GM21786 (cell line): ENCODE measurements at regions not wholly inside any gene's neighbourhood (a gene's known extent, or its start where the extent isn't known, plus 50 kb on each side); places are given as distances from the start of the nearest gene placed in this dataset.

Experiments
- ATAC-seq: cut with Tn5 transposase; IDR thresholded peaks from one replicate; pipeline ENCODE4 v1.9.1; 2021; ENCODE audit not compliant: unreplicated experiment

GRCh38 chr5:2459251-2459650 is 292.2 kb downstream of the IRX2 start:
- ATAC-seq, result no peak

- no peak for ATAC-seq
Measured at GRCh38 chr5:2455878-2456277, 295.6 kb downstream of the IRX2 start.

- no peak for ATAC-seq
Measured at GRCh38 chr5:2454876-2455275, 296.6 kb downstream of the IRX2 start.

DNA sequence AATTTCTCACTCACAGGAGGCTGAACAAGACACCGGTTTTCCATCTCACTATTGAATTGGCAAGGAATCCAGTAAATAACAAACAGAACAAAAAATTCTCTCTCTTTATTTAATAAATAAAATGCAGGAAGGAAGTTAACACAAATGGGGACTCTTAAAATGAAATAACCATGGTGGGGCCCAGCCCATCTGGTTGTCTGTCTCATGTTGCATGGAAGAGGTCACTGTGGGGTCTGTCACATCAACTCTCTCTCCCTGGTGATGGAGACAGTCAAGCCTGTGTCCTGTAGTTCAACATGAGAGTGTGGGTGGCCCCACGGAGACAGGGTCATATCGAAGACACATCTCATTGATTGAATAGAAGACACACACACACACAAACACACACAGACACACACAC is 297.7 kb downstream of the IRX2 start:
- no peak for ATAC-seq

DNA sequence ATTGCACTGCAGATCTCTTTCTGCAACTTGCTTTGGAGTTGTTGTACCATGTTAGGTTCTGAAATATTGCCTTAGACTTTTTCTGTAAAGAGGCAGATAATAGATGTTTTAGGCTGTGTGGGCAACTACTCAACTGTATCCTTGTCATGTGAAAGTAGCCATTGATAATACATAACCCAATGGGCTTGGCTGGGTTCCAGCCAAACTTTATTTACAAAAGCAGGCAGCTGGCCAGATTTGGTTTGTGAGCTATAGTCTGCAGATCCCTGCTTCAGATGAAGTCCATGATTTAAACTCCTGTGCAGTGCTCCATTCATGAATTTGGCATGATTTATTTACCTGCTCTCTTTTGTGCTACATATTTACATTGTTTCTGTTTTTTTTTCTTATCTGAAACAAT is 300.4 kb downstream of the IRX2 start:
- no peak for ATAC-seq

DNA sequence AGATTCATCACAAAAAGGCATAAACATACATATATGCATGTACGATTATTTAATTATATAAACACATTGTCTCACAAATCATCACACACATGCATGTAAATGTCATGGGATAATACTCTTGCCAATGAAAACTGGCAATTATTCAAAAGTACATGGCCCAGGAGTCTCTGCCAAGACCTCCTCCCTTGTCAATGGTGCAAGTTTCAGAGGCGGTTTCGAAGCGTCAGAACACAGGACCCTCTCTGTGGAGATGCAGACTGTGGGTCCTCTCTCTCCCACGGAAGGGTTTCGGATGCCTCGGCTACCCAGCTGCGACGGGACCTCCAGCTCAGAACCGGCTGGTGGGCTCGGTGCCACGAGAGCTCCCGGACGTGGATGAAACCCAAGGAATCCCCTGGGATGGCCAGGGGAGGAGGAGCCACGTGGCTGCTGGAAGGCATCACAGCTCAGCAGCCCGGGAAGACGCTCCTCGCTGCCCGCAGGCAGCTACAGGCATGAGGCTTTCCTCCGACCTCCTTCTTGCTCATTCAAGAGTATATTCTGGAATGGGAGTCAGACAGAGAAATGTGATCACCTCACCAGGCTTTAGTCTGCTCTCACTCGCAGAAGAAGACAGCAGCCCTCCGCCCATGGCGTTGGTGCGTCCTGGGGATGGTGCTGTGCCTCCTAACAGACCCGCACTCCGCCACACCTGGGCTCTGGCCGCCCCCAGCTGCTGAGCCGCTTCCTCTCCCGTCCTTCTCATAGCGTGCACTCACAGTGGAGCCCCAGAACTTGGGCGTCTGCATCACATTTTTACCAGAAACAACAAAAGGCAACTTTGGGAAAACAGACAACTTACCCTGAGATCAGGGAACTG is 308.8 kb downstream of the IRX2 start:
- no peak for ATAC-seq

DNA sequence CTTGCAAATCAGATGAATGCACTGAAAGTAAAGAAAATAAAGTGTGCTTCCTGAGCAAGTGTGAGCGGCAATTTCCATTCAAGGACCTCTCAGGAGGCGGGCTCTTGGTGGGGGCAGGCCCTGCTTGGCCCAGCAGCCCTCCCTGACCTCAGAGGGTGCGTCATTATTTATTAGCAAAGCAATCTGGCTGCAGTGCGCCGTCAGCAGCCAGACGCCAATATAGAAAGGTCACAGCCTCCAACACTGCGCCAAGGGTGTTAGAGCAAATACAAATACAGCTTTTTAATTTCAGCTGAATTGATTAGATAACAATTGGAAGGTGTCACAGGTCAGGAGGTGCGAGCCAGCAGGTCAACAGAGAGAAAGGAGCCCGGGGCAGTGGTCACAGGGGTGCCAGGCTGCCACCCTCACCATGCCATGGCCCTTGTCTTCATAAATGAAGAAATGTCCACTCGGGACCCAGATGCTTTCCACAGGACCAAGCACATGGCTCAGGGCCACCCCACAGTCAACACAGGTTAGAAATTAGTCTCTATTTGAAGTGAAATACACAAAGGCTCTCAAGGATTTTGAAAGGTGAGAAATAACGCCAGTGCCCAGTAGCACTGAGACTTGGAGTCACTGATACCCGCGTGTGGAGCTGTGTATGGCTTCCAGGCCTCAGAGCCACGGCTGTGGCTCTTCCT is 309.8 kb downstream of the IRX2 start:
- no peak for ATAC-seq

DNA sequence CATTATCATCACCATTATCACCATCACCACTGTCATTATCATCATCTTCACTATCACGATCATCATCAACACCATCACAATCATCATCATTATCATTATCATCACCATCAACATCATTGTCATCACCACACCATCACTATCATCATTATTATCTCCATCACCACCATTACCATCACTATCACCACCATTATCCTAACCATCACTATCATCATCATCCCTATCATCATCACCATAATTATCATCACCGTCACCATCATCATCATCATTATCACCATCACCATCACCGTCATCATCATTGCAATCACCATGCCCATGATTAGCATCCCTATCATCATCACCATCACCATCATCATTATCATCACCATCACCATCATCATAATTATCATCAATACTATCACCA is 311.9 kb downstream of the IRX2 start:
- no peak for ATAC-seq

DNA sequence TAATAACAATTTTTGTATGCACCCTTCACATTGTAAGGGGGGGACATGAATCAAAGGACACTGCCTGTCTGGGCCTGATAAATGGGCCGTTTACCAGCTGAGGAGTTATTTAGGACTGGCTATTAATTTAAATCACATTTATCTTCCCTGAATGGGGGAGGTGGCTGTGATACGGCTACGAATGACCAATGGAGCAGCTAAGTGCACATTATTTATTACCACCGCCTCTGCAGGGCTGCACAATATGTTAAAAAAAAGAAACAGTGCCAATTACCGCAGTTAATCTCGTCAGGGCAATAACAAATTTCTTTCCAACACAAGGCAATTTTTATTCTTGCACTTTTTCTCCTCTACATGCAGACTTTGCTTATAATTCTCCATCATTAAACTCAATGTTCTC is 318.4 kb downstream of the IRX2 start:
- no peak for ATAC-seq

GRCh38 chr5:2432076-2432920 is 319.2 kb downstream of the IRX2 start:
- ATAC-seq, result no peak

- no peak for ATAC-seq
Measured at GRCh38 chr5:2430606-2431005, 320.9 kb downstream of the IRX2 start.

GRCh38 chr5:2427983-2428382 is 323.5 kb downstream of the IRX2 start:
- no peak for ATAC-seq

DNA sequence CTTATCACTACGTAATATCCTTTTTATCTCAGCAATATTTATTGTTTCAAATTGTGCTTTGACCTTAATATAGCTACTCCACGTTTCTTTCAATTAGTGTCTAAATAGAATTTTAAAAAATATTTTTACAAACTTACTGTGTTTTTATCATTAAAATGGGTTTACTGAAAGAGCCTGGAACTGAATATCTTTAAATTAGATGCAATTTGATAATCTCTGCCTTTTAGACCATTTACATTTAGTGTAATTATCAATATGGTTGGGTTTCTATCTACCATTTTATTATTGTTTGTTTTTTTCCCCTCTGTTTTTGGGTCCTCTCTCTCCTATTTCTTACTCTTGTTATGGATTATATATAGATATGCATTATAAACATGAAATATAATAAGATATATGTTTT is 327.8 kb downstream of the IRX2 start:
- no peak for ATAC-seq

- ATAC-seq, result no peak
Measured at GRCh38 chr5:2417301-2417700, 334.2 kb downstream of the IRX2 start.

GRCh38 chr5:2415678-2416077 is 335.8 kb downstream of the IRX2 start:
- no peak for ATAC-seq

DNA sequence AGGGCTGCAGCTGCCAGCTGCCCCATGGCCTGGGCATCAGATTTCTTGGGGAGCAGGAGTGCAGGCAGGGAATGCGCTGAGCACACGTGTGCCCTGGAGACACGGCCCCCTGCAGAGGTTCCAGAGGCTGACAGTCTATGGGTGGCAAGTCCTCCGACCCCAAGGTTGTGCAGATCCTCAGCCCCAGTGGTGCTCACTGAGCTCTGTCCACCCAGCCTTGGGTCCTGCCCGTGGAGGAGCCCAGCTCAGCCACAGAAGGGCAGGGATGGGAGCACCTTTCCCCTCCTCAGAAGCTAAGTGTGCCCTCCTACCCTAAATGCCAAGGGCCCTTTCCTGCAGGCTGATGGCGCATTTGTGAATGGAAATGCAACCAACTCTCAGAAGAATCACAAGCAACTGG is 341.0 kb downstream of the IRX2 start:
- ATAC-seq, result no peak

DNA sequence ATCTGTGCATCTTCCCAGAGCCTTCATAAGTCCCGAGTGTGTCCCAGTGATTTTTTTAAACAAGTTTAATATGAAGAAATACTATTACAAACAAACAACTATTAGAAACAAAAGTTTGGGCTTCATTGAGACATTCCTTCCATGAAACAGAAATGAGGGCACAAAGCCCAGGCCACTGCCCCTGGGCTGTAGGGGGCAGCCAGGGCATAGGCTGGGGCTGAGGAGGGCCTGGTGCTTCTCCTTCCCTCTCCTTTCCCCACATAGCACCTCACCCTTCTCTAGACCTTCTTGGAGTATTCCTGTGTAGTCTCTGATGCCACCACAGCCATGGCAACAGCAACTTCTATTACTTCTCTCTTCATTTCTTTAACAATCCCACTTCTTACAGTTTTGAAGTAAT is 348.2 kb downstream of the IRX2 start:
- no peak for ATAC-seq

- ATAC-seq, result no peak
Measured at GRCh38 chr5:2399804-2400203, 351.7 kb downstream of the IRX2 start.

DNA sequence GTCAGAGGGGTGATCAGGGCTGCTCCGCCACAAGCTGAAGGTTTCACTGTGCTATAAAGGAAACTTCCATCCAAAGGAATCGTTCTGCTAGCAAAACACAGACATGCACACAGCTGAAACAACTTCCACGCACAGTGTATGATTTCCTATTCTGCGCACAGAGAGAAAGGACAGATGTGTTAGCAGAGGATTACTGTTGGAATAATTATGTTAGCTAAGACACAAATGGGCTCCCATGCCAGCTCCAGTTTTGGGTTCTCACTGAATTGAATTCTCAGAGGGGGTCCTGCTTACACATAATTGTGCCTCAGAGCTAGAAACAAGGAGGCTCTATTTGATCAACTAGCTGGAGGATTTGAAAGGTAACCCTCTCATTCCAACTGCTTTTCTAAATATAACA is 352.4 kb downstream of the IRX2 start:
- no peak for ATAC-seq

DNA sequence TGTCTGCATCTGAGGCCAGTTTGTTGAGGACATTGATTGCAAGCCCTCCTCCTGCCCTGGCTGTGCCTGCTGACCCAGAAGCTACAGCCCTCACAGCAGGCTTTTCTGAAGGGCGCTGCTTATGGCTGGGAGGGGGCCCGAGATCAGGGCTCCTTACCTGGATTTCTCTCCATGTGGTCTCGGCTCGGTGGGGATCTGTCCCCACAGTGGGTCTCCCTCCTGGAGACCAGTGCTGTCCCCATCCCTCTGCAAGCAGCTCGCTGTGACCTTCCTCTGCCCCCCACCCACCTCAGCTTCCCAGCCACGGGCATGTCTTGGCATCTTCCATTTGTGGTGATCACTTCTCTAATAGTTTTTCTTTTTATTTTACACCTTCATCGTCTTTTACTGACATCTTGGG is 357.9 kb downstream of the IRX2 start:
- no peak for ATAC-seq

- no peak for ATAC-seq
Measured at GRCh38 chr5:2391566-2391965, 359.9 kb downstream of the IRX2 start.

- no peak for ATAC-seq
Measured at GRCh38 chr5:2391021-2391420, 360.5 kb downstream of the IRX2 start.
